Mammary epithelial cell (primary cell): ENCODE measurements at regions not wholly inside any gene's neighbourhood (a gene's known extent, or its start where the extent isn't known, plus 50 kb on each side); places are given as distances from the start of the nearest gene placed in this dataset.

ENCODE experiments used
- EZH2 ChIP-seq: IDR thresholded peaks from 2 replicates; pipeline ENCODE4 v1.6.1; 2012; ENCODE audit warnings: low read length, inconsistent platforms, borderline replicate concordance
- TF ChIP-seq, protein P1 (sequence below), 2 donors: IDR thresholded peaks in 1 of 2; conservative IDR thresholded peaks in 1 of 2; 2 replicates each; pipeline ENCODE4 v1.5.1; 2011 to 2012; ENCODE audit warnings: inconsistent platforms in 2 of 2, low read length in 2 of 2, mild to moderate bottlenecking in 2 of 2, control low read depth in 1 of 2, low read depth in 1 of 2; ENCODE audit not compliant: insufficient read depth in 1 of 2; ENCODE audit errors: extremely low read depth in 1 of 2

DNA sequence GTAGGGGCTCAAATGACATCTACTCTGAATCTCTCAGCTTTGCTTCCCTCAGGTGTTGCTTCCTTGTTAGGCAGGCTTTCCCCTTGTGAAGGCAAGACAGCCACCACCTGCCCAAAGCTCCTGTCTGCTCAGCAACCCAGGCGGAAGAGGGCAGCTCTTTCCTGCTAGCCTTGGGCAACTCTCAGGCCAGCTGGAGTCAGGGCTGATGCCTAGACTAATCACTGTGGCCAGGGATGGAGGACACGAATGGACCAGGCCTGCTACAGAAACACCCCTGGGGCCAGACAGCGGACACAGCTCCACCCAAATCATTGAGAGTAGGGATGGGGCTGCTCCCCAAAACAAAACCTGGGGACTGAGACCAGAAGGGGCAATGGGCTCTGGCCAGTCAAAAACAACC, 138.0 kb downstream of the MTX3 start:
- TF ChIP-seq, protein P1, sequence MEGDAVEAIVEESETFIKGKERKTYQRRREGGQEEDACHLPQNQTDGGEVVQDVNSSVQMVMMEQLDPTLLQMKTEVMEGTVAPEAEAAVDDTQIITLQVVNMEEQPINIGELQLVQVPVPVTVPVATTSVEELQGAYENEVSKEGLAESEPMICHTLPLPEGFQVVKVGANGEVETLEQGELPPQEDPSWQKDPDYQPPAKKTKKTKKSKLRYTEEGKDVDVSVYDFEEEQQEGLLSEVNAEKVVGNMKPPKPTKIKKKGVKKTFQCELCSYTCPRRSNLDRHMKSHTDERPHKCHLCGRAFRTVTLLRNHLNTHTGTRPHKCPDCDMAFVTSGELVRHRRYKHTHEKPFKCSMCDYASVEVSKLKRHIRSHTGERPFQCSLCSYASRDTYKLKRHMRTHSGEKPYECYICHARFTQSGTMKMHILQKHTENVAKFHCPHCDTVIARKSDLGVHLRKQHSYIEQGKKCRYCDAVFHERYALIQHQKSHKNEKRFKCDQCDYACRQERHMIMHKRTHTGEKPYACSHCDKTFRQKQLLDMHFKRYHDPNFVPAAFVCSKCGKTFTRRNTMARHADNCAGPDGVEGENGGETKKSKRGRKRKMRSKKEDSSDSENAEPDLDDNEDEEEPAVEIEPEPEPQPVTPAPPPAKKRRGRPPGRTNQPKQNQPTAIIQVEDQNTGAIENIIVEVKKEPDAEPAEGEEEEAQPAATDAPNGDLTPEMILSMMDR (conservative IDR thresholded peaks at IDR 0.05 in 1 of 2, IDR thresholded peaks at IDR 0.05 in 1 of 2; ENCODE audit: extremely low read depth in 1 of 2, insufficient read depth in 1 of 2, low read depth in 1 of 2, low read length in 2 of 2), result no peak
- TF ChIP-seq EZH2, result no peak
